GM23338 (cell line): ENCODE measurements at regions not wholly inside any gene's neighbourhood (a gene's known extent, or its start where the extent isn't known, plus 50 kb on each side); places are given as distances from the start of the nearest gene placed in this dataset.

Experiments used
- ATAC-seq: fragments of 200-7000 bp; cut with Tn5 transposase; 3 replicates; pipeline ENCODE4 v1.9.1; 2020
- DNase-seq: peaks from one replicate; pipeline ENCODE4 v3.0.0-alpha.2; 2015; ENCODE audit warnings: low spot score
- H2AFZ ChIP-seq: fragments of 200-600 bp; sonication (generic); 2 replicates; pipeline ENCODE4 v1.8.0; 2016; ENCODE audit warnings: antibody characterized with exemption, mild to moderate bottlenecking, moderate library complexity
- H3F3A ChIP-seq: fragments of 200-600 bp; sonication (generic); replicated peaks from 2 replicates; pipeline ENCODE4 v1.8.0; 2017; ENCODE audit warnings: antibody characterized with exemption, mixed run types, low read depth
- H3K27ac ChIP-seq: fragments of 200-600 bp; sonication (generic); 2 replicates; pipeline ENCODE4 v1.6.1; 2016; ENCODE audit warnings: low read depth
- H3K27me3 ChIP-seq: fragments of 200-600 bp; sonication (generic); 2 replicates; pipeline ENCODE4 v1.8.0; 2016; ENCODE audit warnings: mild to moderate bottlenecking, mixed run types, moderate library complexity; ENCODE audit not compliant: insufficient read depth
- H3K36me3 ChIP-seq: fragments of 200-600 bp; sonication (generic); 2 replicates; pipeline ENCODE4 v1.8.0; 2016; ENCODE audit warnings: mild to moderate bottlenecking; ENCODE audit not compliant: insufficient read depth
- H3K4me1 ChIP-seq: fragments of 200-600 bp; sonication (generic); 2 replicates; pipeline ENCODE4 v1.8.0; 2016; ENCODE audit warnings: mild to moderate bottlenecking, moderate library complexity; ENCODE audit not compliant: insufficient read depth
- H3K4me2 ChIP-seq: fragments of 200-600 bp; sonication (generic); 2 replicates; pipeline ENCODE4 v1.7.1; 2017; ENCODE audit warnings: mixed run types
- H3K4me3 ChIP-seq: fragments of 200-600 bp; sonication (generic); 2 replicates; pipeline ENCODE4 v1.6.1; 2016; ENCODE audit warnings: mixed run types
- H3K79me2 ChIP-seq: fragments of 200-600 bp; sonication (generic); replicated peaks from 2 replicates; pipeline ENCODE4 v1.8.0; 2017; ENCODE audit warnings: mild to moderate bottlenecking; ENCODE audit not compliant: insufficient read depth
- H3K9me2 ChIP-seq: fragments of 200-600 bp; sonication (generic); 2 replicates; pipeline ENCODE4 v1.8.0; 2017; ENCODE audit not compliant: insufficient read depth
- H4K20me1 ChIP-seq: fragments of 200-600 bp; sonication (generic); replicated peaks from 2 replicates; pipeline ENCODE4 v1.8.0; 2017; ENCODE audit warnings: mild to moderate bottlenecking; ENCODE audit not compliant: insufficient read depth
- H3K27ac Mint-ChIP-seq: 2 replicates; pipeline ENCODE4 v1.8.0; 2020; ENCODE audit warnings: inconsistent platforms, mild to moderate bottlenecking, moderate library complexity, mixed read lengths
- H3K27me3 Mint-ChIP-seq: 3 replicates; pipeline ENCODE4 v1.8.0; 2022; ENCODE audit warnings: low read depth, mild to moderate bottlenecking, moderate library complexity, mixed read lengths, inconsistent platforms; ENCODE audit not compliant: insufficient read depth, poor library complexity
- H3K36me3 Mint-ChIP-seq: 3 replicates; pipeline ENCODE4 v1.8.0; 2021; ENCODE audit warnings: low read depth, mild to moderate bottlenecking, inconsistent platforms, moderate library complexity, mixed read lengths
- H3K4me1 Mint-ChIP-seq: 3 replicates; pipeline ENCODE4 v1.8.0; 2020; ENCODE audit warnings: mild to moderate bottlenecking, inconsistent platforms, mixed read lengths
- H3K4me3 Mint-ChIP-seq: 3 replicates; pipeline ENCODE4 v1.8.0; 2021; ENCODE audit warnings: moderate library complexity, mild to moderate bottlenecking, inconsistent platforms, mixed read lengths
- H3K9me3 Mint-ChIP-seq: 3 replicates; pipeline ENCODE4 v1.8.0; 2020; ENCODE audit warnings: moderate library complexity, mild to moderate bottlenecking, inconsistent platforms, mixed read lengths
- EZH2 ChIP-seq: fragments of 200-600 bp; sonication (generic); IDR thresholded peaks from one replicate; pipeline ENCODE4 v1.8.0; 2017; ENCODE audit warnings: antibody characterized with exemption, mild to moderate bottlenecking, low read depth; ENCODE audit not compliant: unreplicated experiment
- JUNB ChIP-seq: IDR thresholded peaks from one replicate; pipeline ENCODE4 v1.6.1; 2016; ENCODE audit warnings: antibody characterized with exemption; ENCODE audit not compliant: unreplicated experiment
- POLR2AphosphoS5 ChIP-seq: IDR thresholded peaks from 2 replicates; pipeline ENCODE4 v1.6.1; 2016; ENCODE audit warnings: antibody characterized with exemption, low read depth
- REST ChIP-seq: IDR thresholded peaks from one replicate; pipeline ENCODE4 v1.6.1; 2018; ENCODE audit warnings: antibody characterized with exemption; ENCODE audit not compliant: unreplicated experiment
- STAT1 ChIP-seq: IDR thresholded peaks from one replicate; pipeline ENCODE4 v1.6.1; 2016; ENCODE audit warnings: antibody characterized with exemption; ENCODE audit not compliant: unreplicated experiment
- ZNF331 ChIP-seq: fragments of 250-450 bp; sonication (Bioruptor Pico); IDR thresholded peaks from 2 replicates; pipeline ENCODE4 v1.5.0; 2020; ENCODE audit warnings: low read depth, mild to moderate bottlenecking, moderate library complexity
- TF ChIP-seq, protein P1 (sequence below): fragments of 250-450 bp; sonication (Bioruptor Pico); IDR thresholded peaks from 2 replicates; pipeline ENCODE4 v1.5.0; 2020; ENCODE audit warnings: mild to moderate bottlenecking, moderate library complexity

DNA sequence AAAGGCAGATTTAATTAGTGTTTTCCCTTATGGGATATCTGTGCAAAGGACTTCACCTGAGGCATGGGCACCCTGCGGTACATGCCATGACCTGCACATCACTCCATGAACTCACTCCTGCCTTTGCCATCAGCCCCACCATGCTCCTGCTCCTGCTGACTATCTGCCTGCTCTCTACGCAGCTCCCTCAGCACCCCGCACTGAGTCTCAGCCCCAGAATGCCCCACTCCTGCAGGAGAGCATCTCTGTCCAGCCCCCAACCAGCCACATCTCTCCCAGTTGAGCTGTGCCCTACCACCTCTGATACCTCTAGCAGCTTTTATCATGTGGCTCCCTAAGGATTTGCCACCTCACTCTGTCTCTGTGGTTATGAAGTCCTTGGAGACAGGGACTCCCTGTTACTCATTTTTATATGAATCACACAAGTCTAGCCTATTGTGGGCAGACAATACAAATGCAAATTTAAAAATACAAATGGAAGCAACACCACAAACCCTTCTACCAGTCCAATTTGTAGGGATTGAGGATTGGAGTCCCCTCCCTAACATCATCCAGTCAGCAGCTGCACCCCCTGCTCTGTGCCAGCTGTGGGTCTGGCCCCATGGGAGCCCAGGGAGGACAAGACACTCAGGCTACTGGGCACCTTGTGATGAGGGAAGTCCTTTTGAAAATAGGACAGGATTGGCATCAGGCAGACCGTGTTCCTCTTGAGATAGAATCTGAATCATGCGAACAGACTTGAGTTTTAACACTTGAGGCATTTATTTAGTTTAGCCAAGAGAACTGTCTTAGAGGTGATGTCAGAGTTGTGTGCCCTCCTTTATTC is 689.6 kb upstream of the HS6ST1 start:
- Histone ChIP-seq H3F3A (no peaks in the 10 kb centered on the region), H3K36me3 (no peaks in the 10 kb centered on the region), H3K9me2 (no peaks in the 10 kb centered on the region), H4K20me1 (no peaks in the 10 kb centered on the region), H3K27ac (no peak overlapping the region), H3K4me1 (no peaks in the 10 kb centered on the region), H3K79me2 (no peaks in the 10 kb centered on the region), H3K4me2 (no peak overlapping the region), H2AFZ (no peak overlapping the region), H3K27me3 (no peaks in the 10 kb centered on the region), H3K4me3 (no peak overlapping the region)
- peaks cover 3% of the 10 kb centered on the region; the same call in 1 of the 3 replicates for H3K9me3 Mint-ChIP-seq
- H3K36me3 Mint-ChIP-seq, result no peaks in the 10 kb centered on the region
- peaks cover 8% of the 10 kb centered on the region for H3K27me3 Mint-ChIP-seq
- no peak overlapping the region for H3K27ac Mint-ChIP-seq
- ATAC-seq (no peak), DNase-seq (no peak)
- no peak overlapping the region for H3K4me3 Mint-ChIP-seq
- no peaks in the 10 kb centered on the region for H3K4me1 Mint-ChIP-seq
- TF ChIP-seq JUNB, result no peak
- TF ChIP-seq REST, result no peak
- TF ChIP-seq ZNF331, result no peak
- no peak for TF ChIP-seq EZH2
- TF ChIP-seq, protein P1, sequence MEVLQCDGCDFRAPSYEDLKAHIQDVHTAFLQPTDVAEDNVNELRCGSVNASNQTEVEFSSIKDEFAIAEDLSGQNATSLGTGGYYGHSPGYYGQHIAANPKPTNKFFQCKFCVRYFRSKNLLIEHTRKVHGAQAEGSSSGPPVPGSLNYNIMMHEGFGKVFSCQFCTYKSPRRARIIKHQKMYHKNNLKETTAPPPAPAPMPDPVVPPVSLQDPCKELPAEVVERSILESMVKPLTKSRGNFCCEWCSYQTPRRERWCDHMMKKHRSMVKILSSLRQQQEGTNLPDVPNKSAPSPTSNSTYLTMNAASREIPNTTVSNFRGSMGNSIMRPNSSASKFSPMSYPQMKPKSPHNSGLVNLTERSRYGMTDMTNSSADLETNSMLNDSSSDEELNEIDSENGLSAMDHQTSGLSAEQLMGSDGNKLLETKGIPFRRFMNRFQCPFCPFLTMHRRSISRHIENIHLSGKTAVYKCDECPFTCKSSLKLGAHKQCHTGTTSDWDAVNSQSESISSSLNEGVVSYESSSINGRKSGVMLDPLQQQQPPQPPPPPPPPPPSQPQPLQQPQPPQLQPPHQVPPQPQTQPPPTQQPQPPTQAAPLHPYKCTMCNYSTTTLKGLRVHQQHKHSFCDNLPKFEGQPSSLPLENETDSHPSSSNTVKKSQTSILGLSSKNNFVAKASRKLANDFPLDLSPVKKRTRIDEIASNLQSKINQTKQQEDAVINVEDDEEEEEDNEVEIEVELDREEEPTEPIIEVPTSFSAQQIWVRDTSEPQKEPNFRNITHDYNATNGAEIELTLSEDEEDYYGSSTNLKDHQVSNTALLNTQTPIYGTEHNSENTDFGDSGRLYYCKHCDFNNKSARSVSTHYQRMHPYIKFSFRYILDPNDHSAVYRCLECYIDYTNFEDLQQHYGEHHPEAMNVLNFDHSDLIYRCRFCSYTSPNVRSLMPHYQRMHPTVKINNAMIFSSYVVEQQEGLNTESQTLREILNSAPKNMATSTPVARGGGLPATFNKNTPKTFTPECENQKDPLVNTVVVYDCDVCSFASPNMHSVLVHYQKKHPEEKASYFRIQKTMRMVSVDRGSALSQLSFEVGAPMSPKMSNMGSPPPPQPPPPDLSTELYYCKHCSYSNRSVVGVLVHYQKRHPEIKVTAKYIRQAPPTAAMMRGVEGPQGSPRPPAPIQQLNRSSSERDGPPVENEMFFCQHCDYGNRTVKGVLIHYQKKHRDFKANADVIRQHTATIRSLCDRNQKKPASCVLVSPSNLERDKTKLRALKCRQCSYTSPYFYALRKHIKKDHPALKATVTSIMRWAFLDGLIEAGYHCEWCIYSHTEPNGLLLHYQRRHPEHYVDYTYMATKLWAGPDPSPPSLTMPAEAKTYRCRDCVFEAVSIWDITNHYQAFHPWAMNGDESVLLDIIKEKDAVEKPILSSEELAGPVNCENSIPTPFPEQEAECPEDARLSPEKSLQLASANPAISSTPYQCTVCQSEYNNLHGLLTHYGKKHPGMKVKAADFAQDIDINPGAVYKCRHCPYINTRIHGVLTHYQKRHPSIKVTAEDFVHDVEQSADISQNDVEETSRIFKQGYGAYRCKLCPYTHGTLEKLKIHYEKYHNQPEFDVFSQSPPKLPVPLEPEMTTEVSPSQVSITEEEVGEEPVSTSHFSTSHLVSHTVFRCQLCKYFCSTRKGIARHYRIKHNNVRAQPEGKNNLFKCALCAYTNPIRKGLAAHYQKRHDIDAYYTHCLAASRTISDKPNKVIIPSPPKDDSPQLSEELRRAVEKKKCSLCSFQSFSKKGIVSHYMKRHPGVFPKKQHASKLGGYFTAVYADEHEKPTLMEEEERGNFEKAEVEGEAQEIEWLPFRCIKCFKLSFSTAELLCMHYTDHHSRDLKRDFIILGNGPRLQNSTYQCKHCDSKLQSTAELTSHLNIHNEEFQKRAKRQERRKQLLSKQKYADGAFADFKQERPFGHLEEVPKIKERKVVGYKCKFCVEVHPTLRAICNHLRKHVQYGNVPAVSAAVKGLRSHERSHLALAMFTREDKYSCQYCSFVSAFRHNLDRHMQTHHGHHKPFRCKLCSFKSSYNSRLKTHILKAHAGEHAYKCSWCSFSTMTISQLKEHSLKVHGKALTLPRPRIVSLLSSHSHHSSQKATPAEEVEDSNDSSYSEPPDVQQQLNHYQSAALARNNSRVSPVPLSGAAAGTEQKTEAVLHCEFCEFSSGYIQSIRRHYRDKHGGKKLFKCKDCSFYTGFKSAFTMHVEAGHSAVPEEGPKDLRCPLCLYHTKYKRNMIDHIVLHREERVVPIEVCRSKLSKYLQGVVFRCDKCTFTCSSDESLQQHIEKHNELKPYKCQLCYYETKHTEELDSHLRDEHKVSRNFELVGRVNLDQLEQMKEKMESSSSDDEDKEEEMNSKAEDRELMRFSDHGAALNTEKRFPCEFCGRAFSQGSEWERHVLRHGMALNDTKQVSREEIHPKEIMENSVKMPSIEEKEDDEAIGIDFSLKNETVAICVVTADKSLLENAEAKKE (CRISPR knock-in tag), result no peak
- no peak for TF ChIP-seq POLR2AphosphoS5
- no peak for TF ChIP-seq STAT1
